PC-9 (cell line): ENCODE measurements at regions not wholly inside any gene's neighbourhood (a gene's known extent, or its start where the extent isn't known, plus 50 kb on each side); places are given as distances from the start of the nearest gene placed in this dataset.

Source experiments
- CTCF ChIP-seq: fragments of 200-600 bp; sonication (generic); conservative IDR thresholded peaks from 2 replicates; pipeline ENCODE4 v1.6.1; 2017; ENCODE audit warnings: mixed run types, antibody characterized with exemption, mild to moderate bottlenecking, moderate library complexity
- EZH2 ChIP-seq: fragments of 200-600 bp; sonication (generic); IDR thresholded peaks from 2 replicates; pipeline ENCODE4 v1.8.0; 2017; ENCODE audit warnings: antibody characterized with exemption, low read depth

- TF ChIP-seq CTCF (no peak), EZH2 (no peak)
Measured at GRCh38 chr5:107313098-107313497, 357.6 kb downstream of the EFNA5 start.
